GM18519 (cell line): ENCODE measurements at regions not wholly inside any gene's neighbourhood (a gene's known extent, or its start where the extent isn't known, plus 50 kb on each side); places are given as distances from the start of the nearest gene placed in this dataset.
A peak's percentile ranks its signal among the peaks of the same experiment; 100 is the strongest.

ENCODE experiments used
- ATAC-seq: cut with Tn5 transposase; IDR thresholded peaks from one replicate; pipeline ENCODE4 v1.9.1; 2021; ENCODE audit warnings: mild to moderate bottlenecking, moderate library complexity; ENCODE audit not compliant: unreplicated experiment, low FRiP score

DNA sequence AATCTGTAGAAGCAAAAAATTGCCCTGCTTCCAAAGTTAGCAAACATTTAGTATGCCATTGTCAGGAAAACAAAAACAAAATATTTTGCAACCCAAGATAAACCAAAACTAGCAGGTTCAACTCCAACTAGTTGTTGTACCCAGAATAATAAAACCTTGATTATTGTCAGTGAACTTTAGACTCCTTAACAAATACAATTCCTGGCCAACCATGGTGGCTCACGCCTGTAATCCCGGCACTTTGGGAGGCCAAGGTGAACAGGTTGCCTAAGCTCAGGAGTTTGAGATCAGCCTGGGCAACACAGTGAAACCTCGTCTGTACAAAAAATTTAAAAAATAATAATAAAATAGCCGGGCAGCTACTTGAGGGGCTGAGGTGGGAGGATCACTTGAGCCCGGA lies 53.6 kb upstream of the EPCAM start:
- no peak for ATAC-seq

- ATAC-seq: no peak
Measured at GRCh38 chr2:47313728-47314127, 55.4 kb upstream of the EPCAM start.

- no peak for ATAC-seq
Measured at GRCh38 chr2:47313141-47313691, 55.9 kb upstream of the EPCAM start.

GRCh38 chr2:47312491-47312850 lies 56.6 kb upstream of the EPCAM start:
- ATAC-seq: no peak

DNA sequence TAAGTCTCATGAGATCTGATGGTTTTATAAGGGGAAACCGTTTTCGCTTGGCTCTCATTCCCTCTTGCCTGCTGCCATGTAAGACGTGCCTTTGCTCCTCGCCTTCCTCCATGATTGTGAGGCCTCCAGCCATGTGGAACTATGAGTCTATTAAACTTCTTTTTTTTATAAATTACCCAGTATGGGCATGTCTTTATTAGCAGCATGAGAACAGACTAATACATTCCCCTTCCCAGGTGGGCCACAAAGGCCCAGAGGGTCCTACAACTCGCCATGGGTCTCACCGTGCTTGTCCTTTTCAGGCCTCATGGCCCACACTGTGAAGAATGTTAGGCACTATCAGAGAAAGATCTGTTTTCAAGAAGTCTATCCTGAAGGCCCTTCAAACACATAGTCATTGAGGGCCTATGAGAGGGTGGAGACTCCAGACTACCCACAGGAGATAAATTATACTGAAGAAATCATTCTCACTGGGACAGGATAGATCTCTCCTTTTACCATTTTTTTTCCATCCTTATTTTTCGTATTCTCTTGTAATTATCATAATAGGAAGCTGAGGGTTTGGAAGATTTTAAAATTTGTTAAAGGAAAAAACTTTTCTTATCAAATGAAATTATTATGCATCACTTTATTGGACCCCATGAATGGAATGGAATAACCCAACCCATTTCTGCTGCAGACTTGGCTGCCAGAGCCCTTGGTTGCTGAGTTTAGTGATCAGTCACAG lies 57.2 kb upstream of the EPCAM start:
- no peak for ATAC-seq

- no peak for ATAC-seq
Measured at GRCh38 chr2:47310801-47311560, 58.1 kb upstream of the EPCAM start.

- ATAC-seq: peak; percentile 73
Measured at GRCh38 chr2:47309952-47310800, 58.9 kb upstream of the EPCAM start.

DNA sequence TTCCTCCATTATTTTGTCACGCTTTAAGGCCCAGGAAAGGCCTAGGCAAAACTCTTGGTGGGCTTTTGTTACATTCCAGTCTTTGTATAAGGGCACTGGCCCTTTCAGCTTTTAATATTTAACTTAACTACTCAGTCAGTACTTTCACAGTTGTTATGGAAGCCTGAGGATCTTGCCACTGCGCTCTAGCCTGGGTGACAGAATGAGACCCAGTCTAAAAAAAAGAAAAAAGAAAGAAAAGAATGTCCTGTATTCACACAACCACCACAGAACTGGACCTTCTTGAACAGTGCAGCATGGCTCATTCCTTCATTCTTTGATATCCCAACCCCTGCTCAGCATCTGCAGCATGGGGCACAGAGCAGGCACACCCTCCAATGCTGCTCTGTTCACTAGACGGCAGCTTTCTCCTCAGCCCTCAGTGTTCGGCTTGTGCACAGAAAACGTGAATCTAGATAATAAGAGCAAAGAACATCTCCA lies 59.6 kb upstream of the EPCAM start:
- ATAC-seq: no peak

GRCh38 chr2:47307066-47307465 lies 62.0 kb upstream of the EPCAM start:
- ATAC-seq: no peak

- ATAC-seq: no peak
Measured at GRCh38 chr2:47304654-47305053, 64.5 kb upstream of the EPCAM start.

GRCh38 chr2:47303341-47304148 lies 65.6 kb upstream of the EPCAM start:
- no peak for ATAC-seq

- ATAC-seq: no peak
Measured at GRCh38 chr2:47302308-47302707, 66.8 kb upstream of the EPCAM start.

DNA sequence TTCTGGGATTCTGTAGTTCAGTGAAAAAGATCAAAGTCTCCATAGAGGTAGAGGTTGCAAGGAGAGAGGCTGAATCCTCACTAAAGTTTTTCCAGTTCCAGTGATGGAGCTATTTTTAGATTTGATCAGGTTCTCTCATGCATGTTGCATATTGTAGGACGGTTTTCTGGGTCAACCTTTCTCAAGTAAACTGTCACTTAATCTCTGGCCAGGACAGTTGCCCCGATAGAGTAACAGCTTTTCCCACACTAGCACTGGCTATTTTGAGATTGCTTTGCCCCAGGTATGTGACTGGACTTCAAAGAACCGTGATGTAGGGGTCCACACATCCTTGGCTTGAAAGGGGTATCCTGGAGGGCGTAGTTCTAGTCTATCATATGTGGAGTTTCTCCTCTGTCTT lies 67.4 kb upstream of the EPCAM start:
- no peak for ATAC-seq

GRCh38 chr2:47301277-47301618 lies 67.9 kb upstream of the EPCAM start:
- ATAC-seq: peak; percentile 59

DNA sequence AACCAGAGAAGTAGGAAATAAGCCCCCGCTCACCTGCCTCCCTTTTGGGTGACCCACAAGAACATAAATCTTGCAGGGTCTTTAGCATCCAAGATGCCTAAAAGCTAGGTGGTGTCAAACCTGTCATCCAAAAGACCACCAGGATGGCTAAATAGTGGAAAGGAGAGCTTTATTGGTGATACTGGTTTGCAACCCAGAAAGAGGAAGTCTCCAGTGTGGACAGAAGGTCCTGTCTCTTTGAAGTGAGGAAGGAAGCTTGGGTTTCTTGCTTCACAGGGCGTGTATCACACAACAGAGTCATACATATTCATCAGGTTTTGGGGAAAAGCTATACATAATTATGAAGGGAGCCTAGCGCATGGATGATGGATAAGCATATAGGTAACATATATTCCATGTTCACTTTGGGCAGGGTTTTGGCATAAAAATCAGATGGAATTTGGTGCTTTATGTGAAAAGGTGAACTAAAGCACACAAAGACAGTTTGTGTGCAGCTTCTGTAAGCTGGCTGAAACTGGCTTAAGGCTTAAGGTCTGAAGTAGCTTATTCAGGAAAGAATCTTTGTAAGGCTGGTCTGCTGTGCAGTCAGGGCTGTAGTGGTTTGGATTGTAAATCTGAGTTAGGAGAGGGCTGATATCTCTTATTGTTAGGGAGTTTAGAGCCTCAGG lies 68.4 kb upstream of the EPCAM start:
- peak; percentile 49 for ATAC-seq

DNA sequence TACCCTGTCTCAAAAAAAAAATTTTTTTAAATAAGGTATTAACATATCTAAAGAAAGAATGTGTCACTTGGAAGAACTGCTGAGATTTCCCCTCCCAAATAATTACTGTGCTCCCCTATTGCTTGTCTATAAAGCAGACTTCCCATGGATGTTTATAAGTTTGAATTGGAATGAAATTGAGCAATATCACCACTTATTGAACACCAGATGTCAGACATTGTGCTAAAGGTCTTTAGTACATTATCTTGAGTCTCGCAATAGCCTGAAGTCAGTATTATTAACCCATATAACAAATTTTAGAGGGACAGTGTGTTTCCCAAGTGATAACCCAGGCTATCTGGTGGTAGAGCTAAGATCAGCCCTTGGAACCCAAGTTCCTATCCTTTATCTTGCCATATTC lies 69.0 kb upstream of the EPCAM start:
- ATAC-seq: no peak

- no peak for ATAC-seq
Measured at GRCh38 chr2:47299555-47299954, 69.6 kb upstream of the EPCAM start.

DNA sequence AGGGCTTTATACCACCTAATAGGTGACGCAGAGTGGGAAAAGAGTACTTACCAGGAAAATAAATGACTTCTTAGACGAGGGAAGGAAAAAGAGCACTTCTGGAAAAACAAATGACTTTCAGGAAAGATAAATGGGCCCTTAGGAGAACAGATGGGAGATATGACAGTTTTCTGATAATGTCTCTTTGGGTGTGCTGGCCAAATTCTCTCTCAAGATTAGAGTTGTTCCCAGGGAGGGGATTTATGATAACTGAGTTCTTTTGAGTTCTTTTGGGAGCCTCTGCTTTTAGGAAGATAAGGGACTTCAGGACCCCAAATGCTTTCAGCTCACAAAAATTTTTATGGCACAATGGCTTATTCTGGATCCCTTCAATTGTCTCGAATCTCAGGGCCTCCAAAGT lies 70.3 kb upstream of the EPCAM start:
- no peak for ATAC-seq

DNA sequence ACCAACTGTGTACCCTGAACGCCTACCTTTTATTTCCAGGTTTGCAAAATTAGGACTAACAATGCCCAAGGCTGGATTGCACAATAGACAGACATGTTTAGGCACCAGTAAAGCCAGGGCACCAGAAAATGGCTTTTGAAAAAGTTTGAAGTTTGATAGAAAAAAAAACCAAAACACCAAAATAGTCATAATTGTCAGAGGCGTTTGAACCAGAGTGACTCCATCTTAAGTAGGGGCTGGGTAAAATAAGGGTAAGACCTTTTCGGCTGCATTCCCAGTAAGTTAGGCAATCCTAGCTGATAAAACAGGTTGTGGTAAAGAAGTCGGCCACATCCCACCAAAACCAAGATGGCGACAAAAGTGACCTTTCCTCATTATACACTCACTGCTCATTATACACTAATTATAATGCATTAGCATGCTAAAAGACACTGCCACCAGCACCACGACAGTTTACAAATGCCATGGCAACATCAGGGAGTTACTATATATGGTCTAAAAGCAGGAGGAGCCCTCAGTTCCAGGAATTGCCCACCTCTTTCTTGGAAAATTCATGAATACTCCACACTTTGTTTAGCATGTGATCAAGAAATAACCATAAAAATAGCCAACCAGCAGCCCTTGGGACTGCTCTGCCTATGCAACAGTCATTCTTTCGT lies 71.2 kb upstream of the EPCAM start:
- ATAC-seq: no peak
